SK-N-SH (cell line): ENCODE measurements at regions not wholly inside any gene's neighbourhood (a gene's known extent, or its start where the extent isn't known, plus 50 kb on each side); places are given as distances from the start of the nearest gene placed in this dataset.
"Not testable (repeated sequence)": the region's sequence is repeated elsewhere in the genome, so short reads cannot be mapped to it uniquely, and the experiment has no call there.

Experiments
- CTCF ChIP-seq: fragments of 200-600 bp; sonication (generic); IDR thresholded peaks from 2 replicates; pipeline ENCODE4 v1.6.1; 2017; ENCODE audit warnings: antibody characterized with exemption, mild to moderate bottlenecking, moderate library complexity
- EP300 ChIP-seq, 2 experiments: IDR thresholded peaks; 2 replicates each; pipeline versions ENCODE4 v1.4.0 to v1.6.1; 2012; ENCODE audit warnings: borderline replicate concordance in 1 of 2, low read depth in 1 of 2, low read length in 1 of 2
- FOXM1 ChIP-seq: IDR thresholded peaks from 2 replicates; pipeline ENCODE4 v1.4.0; 2012; ENCODE audit warnings: low read depth, mild to moderate bottlenecking
- MAX ChIP-seq: IDR thresholded peaks from 2 replicates; pipeline ENCODE4 v1.4.0; 2012; ENCODE audit warnings: low read depth
- MEF2A ChIP-seq: IDR thresholded peaks from 2 replicates; pipeline ENCODE4 v1.4.0; 2012; ENCODE audit warnings: low read depth, borderline replicate concordance
- NFIC ChIP-seq: IDR thresholded peaks from 2 replicates; pipeline ENCODE4 v1.4.0; 2012; ENCODE audit warnings: borderline replicate concordance
- POLR2AphosphoS5 ChIP-seq: IDR thresholded peaks from 2 replicates; pipeline ENCODE4 v1.6.1; 2012; ENCODE audit warnings: low read depth, low read length
- RCOR1 ChIP-seq: fragments of 150-350 bp; IDR thresholded peaks from 2 replicates; pipeline ENCODE4 v1.6.1; 2017; ENCODE audit warnings: antibody characterized with exemption, low read length
- RXRA ChIP-seq: IDR thresholded peaks from 2 replicates; pipeline ENCODE4 v1.4.0; 2012; ENCODE audit warnings: low read depth, mild to moderate bottlenecking, borderline replicate concordance
- TAF1 ChIP-seq: IDR thresholded peaks from 2 replicates; pipeline ENCODE4 v1.6.1; 2012; ENCODE audit warnings: low read depth, mild to moderate bottlenecking, low read length, moderate library complexity, borderline replicate concordance
- ZBTB33 ChIP-seq: IDR thresholded peaks from 2 replicates; pipeline ENCODE4 v1.4.0; 2012; ENCODE audit warnings: low read depth, borderline replicate concordance

GRCh38 chr21:5244376-5244718, 5277.0 kb upstream of the TPTE start:
- TF ChIP-seq EP300 (IDR thresholded peaks at IDR 0.05; ENCODE audit: borderline replicate concordance in 1 of 2, low read depth in 1 of 2, low read length in 1 of 2); POLR2AphosphoS5; FOXM1; ZBTB33; CTCF; MEF2A; NFIC; RCOR1; RXRA; MAX; TAF1: not testable (repeated sequence)
